HEK293T (cell line): ENCODE measurements at regions not wholly inside any gene's neighbourhood (a gene's known extent, or its start where the extent isn't known, plus 50 kb on each side); places are given as distances from the start of the nearest gene placed in this dataset.

Experiments used
- CTCF ChIA-PET: fragments of 350-600 bp; formaldehyde crosslinking; extraction: SDS; loops from one replicate; lab custom pipeline; 2021; ENCODE audit warnings: antibody characterized with exemption, inconsistent platforms; lab: Yijun Ruan, JAX
- POLR2A ChIA-PET: fragments of 350-600 bp; formaldehyde crosslinking; extraction: SDS; loops from one replicate; lab custom pipeline; 2020; ENCODE audit warnings: antibody characterized with exemption, inconsistent platforms; lab: Yijun Ruan, JAX
- DNase-seq: peaks from one replicate; pipeline ENCODE4 v3.0.0; 2012; ENCODE audit warnings: mixed read lengths; ENCODE audit errors: extremely low spot score
- ARNT ChIP-seq: fragments of 450-650 bp; IDR thresholded peaks from 2 replicates; pipeline ENCODE4 v1.6.1; 2017; ENCODE audit warnings: mild to moderate bottlenecking
- BHLHE40 ChIP-seq: fragments of 450-650 bp; IDR thresholded peaks from 2 replicates; pipeline ENCODE4 v1.6.1; 2016; ENCODE audit warnings: mild to moderate bottlenecking, moderate library complexity, borderline replicate concordance
- CTBP1 ChIP-seq: fragments of 450-650 bp; IDR thresholded peaks from 2 replicates; pipeline ENCODE4 v1.6.1; 2016; ENCODE audit warnings: borderline replicate concordance
- ELF4 ChIP-seq: fragments of 450-650 bp; IDR thresholded peaks from 2 replicates; pipeline ENCODE4 v1.6.1; 2017; ENCODE audit warnings: antibody characterized with exemption
- FOXA1 ChIP-seq: fragments of 450-650 bp; IDR thresholded peaks from 2 replicates; pipeline ENCODE4 v1.6.1; 2016; ENCODE audit warnings: mild to moderate bottlenecking
- FOXK2 ChIP-seq: fragments of 450-650 bp; IDR thresholded peaks from 2 replicates; pipeline ENCODE4 v1.6.1; 2016; ENCODE audit warnings: mild to moderate bottlenecking
- FOXM1 ChIP-seq: fragments of 450-650 bp; IDR thresholded peaks from 2 replicates; pipeline ENCODE4 v1.6.1; 2017; ENCODE audit warnings: mild to moderate bottlenecking, borderline replicate concordance
- HDGF ChIP-seq: fragments of 450-650 bp; IDR thresholded peaks from 2 replicates; pipeline ENCODE4 v1.6.1; 2017; ENCODE audit warnings: antibody characterized with exemption, borderline replicate concordance
- L3MBTL2 ChIP-seq: fragments of 450-650 bp; conservative IDR thresholded peaks from 2 replicates; pipeline ENCODE4 v1.6.1; 2016; ENCODE audit warnings: mild to moderate bottlenecking
- LEF1 ChIP-seq: fragments of 450-650 bp; IDR thresholded peaks from 2 replicates; pipeline ENCODE4 v1.6.1; 2017; ENCODE audit warnings: mild to moderate bottlenecking, borderline replicate concordance
- NFRKB ChIP-seq: fragments of 450-650 bp; IDR thresholded peaks from 2 replicates; pipeline ENCODE4 v1.6.1; 2016; ENCODE audit warnings: mild to moderate bottlenecking, moderate library complexity
- SP1 ChIP-seq: fragments of 450-650 bp; IDR thresholded peaks from 2 replicates; pipeline ENCODE4 v1.6.1; 2017
- SUZ12 ChIP-seq: fragments of 450-650 bp; IDR thresholded peaks from 2 replicates; pipeline ENCODE4 v1.6.1; 2016; ENCODE audit warnings: mild to moderate bottlenecking
- TARDBP ChIP-seq: fragments of 450-650 bp; IDR thresholded peaks from 2 replicates; pipeline ENCODE4 v1.6.1; 2016
- ZNF384 ChIP-seq: fragments of 450-650 bp; IDR thresholded peaks from 2 replicates; pipeline ENCODE4 v1.6.1; 2016
- TF ChIP-seq, protein P1 (sequence below): fragments of 450-650 bp; IDR thresholded peaks from 2 replicates; pipeline ENCODE4 v1.6.1; 2016

DNA sequence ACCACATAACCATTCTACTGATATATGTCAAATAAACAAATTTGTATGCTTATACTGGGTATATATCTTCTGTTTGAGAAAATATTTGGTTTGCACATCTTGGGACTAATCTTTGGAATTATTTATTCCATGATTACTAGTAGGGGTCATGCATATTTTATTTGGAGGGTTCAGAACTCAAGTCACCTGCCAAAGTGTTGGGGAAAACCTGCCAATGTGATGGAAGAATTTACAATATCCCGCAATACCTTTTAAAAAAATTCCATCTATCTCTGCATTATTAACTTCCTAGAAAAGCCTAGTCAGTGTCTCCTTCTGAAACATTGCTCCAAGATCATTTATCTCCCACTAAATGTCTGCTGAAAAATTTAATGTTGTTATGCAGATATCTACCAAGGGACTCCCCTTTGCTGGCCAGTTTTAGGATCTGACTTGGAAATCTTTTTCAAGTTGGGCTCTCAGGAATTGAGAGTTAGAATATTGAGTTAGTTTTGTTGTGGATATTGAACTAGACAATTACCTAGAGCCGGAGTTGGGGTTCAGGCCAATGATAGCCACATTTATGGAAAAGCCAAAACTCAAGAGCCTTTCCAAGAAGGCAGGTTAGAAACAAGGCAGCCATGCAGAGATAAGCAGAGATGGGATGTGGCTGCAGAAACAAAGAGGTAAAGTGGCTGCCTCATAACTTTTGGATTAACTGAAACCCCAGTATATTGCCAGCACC, 425.2 kb downstream of the ADAMTS20 start:
- CTCF ChIA-PET = no interaction called here
- POLR2A ChIA-PET = no interaction called here
- no peak for DNase-seq
- TF ChIP-seq TARDBP (no peak), HDGF (no peak), L3MBTL2 (no peak), ELF4 (no peak), SUZ12 (no peak), FOXA1 (no peak), ZNF384 (no peak), CTBP1 (no peak), NFRKB (no peak), SP1 (no peak), ARNT (no peak), LEF1 (no peak)
- TF ChIP-seq, protein P1, sequence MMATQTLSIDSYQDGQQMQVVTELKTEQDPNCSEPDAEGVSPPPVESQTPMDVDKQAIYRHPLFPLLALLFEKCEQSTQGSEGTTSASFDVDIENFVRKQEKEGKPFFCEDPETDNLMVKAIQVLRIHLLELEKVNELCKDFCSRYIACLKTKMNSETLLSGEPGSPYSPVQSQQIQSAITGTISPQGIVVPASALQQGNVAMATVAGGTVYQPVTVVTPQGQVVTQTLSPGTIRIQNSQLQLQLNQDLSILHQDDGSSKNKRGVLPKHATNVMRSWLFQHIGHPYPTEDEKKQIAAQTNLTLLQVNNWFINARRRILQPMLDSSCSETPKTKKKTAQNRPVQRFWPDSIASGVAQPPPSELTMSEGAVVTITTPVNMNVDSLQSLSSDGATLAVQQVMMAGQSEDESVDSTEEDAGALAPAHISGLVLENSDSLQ = no peak

DNA sequence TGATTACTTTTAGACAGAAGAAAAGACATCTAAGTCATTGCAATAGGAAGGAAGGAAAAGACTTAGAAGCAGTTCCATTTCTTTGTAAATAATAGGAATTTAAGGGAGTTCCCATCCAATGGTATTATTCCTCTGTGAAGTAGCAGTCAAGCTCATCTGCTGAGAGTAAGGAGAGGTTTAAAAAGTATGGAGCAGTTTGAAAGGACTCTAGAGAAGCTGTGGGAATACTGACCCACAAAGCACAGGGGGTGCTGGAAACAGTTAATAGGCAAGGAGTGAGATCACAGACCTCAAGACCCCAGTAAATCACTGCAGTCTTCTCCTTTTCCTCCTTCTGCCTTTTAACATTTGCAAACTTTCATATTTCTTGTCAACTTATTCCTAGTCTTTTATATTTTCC, 428.5 kb downstream of the ADAMTS20 start:
- CTCF ChIA-PET = no interaction called here

DNA sequence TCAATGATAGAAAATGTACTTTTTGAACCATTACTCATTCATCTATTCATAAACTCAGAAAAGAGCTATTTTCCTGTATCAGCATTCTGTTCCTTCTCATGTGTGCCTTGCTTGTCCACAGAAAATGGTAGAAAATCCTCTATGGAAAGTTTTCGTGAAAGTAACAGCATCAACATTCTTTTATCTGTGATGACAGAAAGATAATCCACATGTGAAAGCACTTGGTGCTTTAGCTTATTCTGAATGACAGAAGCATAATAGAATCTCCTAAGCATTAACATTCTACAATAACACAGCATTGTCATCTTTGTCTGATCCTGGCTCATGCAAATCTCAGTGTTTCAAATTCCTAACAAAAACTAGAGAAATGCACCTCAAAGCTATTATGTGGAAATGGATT, 431.9 kb downstream of the ADAMTS20 start:
- POLR2A ChIA-PET = interaction anchor here (0.9 kb wide), 1 partner anchor 8 kb away, joined by 3 read pairs; no protein-coding TSS in a partner anchor
- CTCF ChIA-PET = interaction anchor here (0.9 kb wide), 1 partner anchor 161 kb away, joined by 3 read pairs; no protein-coding TSS in a partner anchor
- TF ChIP-seq ELF4 = no peak
- TF ChIP-seq BHLHE40 = no peak
- TF ChIP-seq, protein P1 = no peak
- TF ChIP-seq LEF1 = no peak
- TF ChIP-seq L3MBTL2 = no peak
- no peak for TF ChIP-seq ZNF384
- TF ChIP-seq SUZ12 = no peak
- no peak for TF ChIP-seq SP1
- TF ChIP-seq NFRKB = no peak
- TF ChIP-seq FOXK2 = no peak
- TF ChIP-seq TARDBP = no peak
- TF ChIP-seq ARNT = no peak
- no peak for TF ChIP-seq HDGF
- no peak for TF ChIP-seq FOXA1
- DNase-seq = no peak

More for the DNA sequence above, 428.5 kb downstream of the ADAMTS20 start:
- TF ChIP-seq CTBP1 = no peak
- no peak for TF ChIP-seq BHLHE40
- TF ChIP-seq FOXK2 = no peak
- no peak for TF ChIP-seq NFRKB
- DNase-seq = no peak
- POLR2A ChIA-PET = no interaction called here

DNA sequence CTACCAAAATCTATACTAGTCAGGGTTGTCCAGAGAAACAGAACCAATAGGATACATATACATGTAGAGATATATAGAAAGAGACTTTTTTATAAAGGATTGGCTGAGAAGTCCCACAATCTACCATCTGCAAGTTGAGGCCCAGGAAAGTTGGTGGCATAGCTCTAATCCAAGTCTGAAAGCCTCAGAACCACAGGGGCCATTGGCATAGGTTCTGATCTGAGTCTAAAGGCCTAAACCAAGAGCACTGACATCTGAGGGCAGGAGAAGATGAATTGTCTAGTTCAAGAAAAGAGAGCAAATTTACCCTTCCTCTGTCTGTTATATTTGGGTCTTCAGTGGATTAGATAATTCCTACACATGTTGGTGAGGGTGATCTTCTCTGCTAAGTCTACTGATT, 433.1 kb downstream of the ADAMTS20 start:
- CTCF ChIA-PET = no interaction called here
- TF ChIP-seq ARNT (no peak), SUZ12 (no peak), LEF1 (no peak), NFRKB (no peak), L3MBTL2 (no peak), ZNF384 (no peak), FOXA1 (no peak), SP1 (no peak), BHLHE40 (no peak), ELF4 (no peak), FOXM1 (no peak), FOXK2 (no peak), HDGF (no peak)
- TF ChIP-seq, protein P1 = no peak
- POLR2A ChIA-PET = no interaction called here
- no peak for DNase-seq

DNA sequence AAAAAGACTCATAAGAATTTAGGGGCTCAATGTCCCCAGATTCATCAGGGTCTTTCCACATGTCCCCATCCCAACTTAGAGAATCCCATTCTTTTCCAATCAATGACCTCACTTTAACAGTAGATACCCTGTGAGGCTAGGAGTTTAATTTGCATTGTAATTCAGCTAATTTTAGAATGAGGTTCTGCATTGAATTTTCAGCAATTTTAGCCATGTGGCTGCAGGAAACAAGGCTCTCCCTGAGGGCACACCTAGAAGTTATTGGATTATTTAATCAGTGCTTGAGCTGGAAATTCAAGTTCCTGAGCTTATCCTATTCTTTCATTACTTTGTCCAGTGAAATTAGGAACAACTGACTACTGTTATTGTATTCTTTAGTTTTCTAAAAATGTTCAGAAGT, 433.8 kb downstream of the ADAMTS20 start:
- TF ChIP-seq, protein P1 = no peak
- ChIA-PET POLR2A (no interaction called here), CTCF (no interaction called here)
- no peak for DNase-seq

DNA sequence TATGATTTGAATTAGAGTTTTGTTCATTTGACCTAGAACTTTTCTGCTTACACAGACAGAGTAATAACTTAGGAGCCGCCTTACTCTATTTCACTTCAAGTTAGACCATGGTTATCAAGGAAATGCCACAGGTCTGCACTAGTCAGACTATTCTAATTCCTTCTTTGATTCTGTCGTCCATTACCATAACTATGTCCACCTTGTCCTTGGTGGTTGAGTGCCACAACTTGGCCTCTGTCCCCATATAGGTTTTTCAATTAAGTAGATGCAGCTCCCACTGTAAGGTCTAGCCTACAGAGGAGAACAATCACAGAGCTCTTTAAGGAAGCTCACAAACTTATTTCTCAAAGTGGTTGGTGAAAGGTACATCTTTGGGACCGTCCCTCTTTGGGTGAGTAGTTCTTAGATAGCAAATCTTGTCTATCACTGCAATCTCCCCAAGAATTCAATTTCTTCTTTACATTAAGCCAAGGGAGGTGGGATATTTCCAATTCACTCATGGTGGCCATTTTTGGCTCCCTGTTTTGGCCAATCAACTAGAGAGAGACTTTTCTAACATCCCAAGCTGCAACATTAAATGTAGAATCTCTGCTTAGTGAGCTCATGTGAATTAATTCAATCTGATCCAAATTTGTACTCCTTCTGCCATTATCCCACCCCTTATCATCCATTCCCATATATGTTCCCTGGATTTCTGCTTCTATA, 434.6 kb downstream of the ADAMTS20 start:
- TF ChIP-seq, protein P1 = no peak
- TF ChIP-seq ARNT (no peak), ZNF384 (no peak), SP1 (no peak), CTBP1 (no peak), BHLHE40 (no peak), NFRKB (no peak), FOXM1 (no peak), HDGF (no peak), L3MBTL2 (no peak), TARDBP (no peak), ELF4 (no peak), LEF1 (no peak)
- ChIA-PET CTCF (no interaction called here), POLR2A (no interaction called here)
- no peak for DNase-seq
